DMS79 (cell line): ENCODE measurements at regions not wholly inside any gene's neighbourhood (a gene's known extent, or its start where the extent isn't known, plus 50 kb on each side); places are given as distances from the start of the nearest gene placed in this dataset.

Experiments
- DNase-seq: peaks from one replicate; lab custom pipeline; 2025; lab: John Stamatoyannopoulos, UW

GRCh38 chr2:163266772-163267171, 428.2 kb upstream of the KCNH7 start:
- no peak for DNase-seq

DNA sequence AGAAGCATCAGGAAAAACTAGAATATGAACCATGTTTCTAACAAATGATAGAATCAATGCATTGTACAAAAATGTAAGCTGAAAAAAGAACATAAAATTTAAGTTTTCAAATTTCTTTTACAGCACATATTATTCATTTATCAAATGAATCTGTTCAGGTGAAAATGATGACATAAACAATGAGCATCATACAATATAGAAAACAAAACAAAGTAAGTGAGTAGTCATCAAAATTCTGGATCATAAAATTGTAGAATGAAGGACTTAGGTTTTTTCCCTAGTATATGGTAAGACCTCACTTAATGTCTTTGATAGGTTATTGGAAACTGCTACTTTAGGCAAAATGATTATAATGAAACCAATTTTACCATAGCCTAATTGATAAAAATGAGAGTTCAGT, 427.0 kb upstream of the KCNH7 start:
- DNase-seq, result no peak

- DNase-seq, result no peak
Measured at GRCh38 chr2:163264341-163264740, 425.8 kb upstream of the KCNH7 start.

- DNase-seq, result no peak
Measured at GRCh38 chr2:163259489-163259888, 420.9 kb upstream of the KCNH7 start.

DNA sequence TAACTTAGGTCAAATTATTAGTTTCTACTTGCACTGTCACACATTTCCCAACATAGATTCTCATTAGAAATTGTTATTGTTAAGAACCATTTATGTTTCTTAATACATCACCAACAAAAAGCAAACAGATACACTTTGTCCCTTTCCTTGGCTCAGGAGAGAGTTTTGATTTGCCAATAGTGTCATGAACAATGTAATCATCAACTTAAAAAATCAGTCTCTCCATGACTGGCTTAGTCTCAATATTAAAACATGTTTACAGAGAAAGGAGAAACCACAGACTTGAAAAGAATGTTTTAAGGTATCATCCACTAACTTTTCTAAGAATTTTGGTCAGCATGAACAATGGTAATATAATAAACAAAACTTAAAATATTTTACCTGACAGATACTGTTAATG, 416.5 kb upstream of the KCNH7 start:
- DNase-seq, result no peak

- no peak for DNase-seq
Measured at GRCh38 chr2:163253621-163254285, 415.2 kb upstream of the KCNH7 start.

DNA sequence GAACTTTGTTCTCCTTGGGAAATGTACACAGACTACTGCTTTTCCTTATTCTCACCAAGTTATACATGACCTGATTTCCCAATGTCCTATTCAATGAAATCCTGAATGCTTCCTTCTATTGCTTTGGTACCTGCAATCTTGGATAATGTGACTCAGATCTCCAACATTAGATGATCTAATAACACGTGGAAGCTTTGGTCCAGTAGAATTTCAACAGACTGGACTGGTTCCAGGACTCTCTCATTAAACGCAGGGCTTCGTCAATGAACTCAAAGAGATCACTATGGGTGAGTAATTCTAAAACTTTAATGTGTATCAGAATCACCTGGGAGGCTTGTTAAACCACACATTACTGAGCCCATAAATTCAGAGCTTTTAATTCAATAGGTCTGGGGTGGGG, 413.6 kb upstream of the KCNH7 start:
- no peak for DNase-seq

DNA sequence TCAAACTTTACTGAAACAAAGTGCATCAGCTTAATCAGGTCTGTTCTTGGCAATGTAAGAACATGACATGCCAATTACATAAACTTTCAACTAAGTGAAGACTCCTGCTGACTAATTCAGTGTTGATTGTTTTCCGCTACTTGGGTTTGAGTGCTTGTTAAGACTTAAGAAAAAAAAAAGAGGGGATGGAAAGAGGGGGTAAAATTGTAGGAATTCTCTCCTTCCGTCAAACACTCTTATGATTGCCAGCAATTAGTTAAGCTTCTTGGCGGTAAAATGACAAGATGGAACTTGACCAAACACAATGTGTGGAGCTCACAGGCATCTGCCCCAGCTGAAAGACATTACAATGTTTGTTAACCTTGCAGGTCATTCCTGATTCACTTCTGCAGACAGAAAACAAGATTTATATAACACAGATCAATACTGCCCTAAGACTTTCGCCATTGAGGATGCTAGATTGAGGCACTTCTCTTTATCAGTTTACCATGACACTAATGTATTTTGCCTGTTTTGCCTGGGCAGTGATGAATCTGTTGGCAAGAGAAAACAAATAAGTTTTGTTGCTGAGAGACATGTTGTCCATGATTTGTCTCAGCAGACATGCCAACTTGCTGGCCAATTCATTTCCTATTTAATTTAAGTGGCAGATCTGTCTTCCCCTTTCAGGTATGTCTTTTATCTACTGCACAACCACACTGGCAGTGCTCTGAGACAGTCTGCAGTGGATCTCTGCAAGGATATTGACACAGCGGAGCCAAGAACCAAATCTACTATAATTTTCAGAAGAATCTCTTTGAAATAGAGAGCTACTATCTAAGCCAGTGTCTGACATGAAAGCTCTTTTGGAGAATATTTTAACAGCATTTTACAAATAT, 410.0 kb upstream of the KCNH7 start:
- DNase-seq, result no peak

GRCh38 chr2:163247847-163248220, 409.3 kb upstream of the KCNH7 start:
- no peak for DNase-seq

DNA sequence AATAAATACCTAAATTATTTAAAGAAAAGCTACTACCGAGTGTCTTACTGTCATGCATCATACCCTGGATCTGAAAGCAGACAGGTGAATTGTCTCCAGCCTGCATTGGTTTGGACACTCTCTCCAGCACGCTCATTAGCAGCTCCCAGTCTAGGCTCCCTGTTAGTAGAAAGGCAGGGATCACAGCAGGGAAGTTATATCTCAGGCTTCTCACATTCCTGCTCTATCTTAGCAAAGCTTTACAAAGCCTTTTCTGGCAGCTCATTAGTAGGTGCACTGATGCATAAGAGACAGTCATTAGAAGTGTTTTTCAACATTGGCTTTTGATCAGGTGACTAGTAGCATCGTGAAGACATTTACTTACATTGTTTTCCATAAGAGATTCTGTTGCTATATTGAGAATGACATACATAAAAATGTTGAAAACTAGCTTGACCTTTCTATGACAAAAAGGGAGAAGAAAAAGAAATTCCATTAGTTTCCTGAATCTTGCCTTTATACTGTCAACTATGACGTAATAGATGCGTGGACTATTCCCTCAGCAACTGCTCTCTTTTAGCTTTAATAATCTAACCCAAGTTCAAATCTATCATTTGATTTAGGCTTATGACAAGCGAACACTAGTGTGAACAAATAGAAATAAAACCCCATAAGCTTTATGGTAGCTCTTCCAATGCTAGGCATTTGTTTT, 408.7 kb upstream of the KCNH7 start:
- DNase-seq, result no peak

DNA sequence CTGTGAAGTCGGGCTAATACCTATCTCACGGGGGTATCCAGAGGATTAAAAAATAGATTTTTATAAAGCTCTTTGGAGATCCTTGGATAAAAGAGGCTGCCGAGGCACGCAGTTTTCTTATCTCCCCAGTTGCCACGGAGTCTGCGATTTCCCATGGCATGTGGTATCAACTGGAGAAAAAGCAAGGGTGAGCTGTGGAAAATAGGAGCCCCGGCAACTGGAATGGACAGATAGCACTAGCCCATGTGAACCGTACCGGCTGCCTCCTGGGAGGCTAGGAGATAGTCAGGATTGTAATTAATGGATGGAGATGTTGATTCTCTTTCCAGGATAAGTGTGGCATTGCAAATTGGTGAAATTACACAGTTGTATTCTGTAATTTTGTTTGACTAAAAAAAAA, 407.6 kb upstream of the KCNH7 start:
- DNase-seq, result no peak

DNA sequence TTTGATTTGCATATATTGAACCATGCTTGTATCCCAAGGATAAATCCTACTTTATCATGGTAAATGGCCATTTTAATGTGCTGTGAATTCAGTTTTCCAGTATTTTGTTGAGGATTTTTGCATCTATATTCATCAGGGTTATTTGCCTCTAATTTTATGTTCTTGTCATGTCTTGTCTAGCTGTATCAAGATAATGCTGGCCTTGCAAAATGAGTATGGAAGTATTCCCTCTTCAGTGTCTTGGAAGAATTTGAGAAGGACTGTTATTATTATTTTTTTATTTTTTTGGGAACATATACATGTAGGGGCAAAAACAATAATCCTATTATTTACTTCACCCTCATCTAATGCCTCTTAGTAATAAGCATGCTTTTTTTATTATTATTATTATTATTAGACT, 398.0 kb upstream of the KCNH7 start:
- no peak for DNase-seq

DNA sequence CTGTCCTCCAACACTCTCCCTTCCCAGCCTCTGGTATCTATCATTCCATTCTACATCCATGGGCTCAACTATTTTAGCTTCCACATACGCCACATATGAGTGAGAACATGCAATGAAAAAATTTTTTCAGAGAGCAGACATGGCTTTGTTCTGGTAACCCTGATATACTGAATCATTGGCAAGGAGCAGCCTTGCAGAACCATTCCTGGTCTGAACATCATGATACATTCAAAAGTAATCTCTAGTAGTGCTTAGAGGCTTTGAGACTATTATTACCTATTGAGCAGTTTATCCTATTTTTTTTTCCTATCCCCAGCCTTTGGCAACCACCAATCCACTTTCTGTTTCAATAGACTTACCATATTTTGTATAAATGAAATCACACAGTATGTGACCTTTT, 393.1 kb upstream of the KCNH7 start:
- DNase-seq, result no peak

- DNase-seq, result no peak
Measured at GRCh38 chr2:163213661-163214081, 375.1 kb upstream of the KCNH7 start.

- DNase-seq, result no peak
Measured at GRCh38 chr2:163210430-163210918, 371.9 kb upstream of the KCNH7 start.

GRCh38 chr2:163207693-163208370, 369.3 kb upstream of the KCNH7 start:
- no peak for DNase-seq

GRCh38 chr2:163205589-163206254, 367.2 kb upstream of the KCNH7 start:
- no peak for DNase-seq

GRCh38 chr2:163200741-163201140, 362.2 kb upstream of the KCNH7 start:
- no peak for DNase-seq

DNA sequence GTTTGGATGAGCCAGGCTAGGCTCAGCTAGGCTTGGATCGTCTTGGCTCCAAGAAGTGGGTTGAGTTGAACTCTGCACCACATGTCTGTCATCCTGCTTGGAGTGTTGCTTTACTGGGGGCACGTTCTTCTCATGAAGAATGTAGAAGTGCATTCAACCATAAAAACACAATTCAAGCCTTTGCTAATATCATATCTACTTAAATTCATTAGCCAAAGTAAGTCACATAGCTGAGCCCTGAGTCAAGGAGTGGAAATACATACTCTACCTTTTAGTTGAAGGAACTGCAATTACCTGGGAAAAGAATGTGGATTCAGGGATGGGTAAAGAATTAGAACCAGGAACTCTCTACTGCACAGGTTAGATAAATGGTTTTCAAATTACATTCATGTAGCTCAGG, 360.4 kb upstream of the KCNH7 start:
- DNase-seq, result no peak

- DNase-seq, result no peak
Measured at GRCh38 chr2:163198007-163198406, 359.4 kb upstream of the KCNH7 start.

- DNase-seq, result peak; percentile 2
Measured at GRCh38 chr2:163191372-163191771, 352.8 kb upstream of the KCNH7 start.
